Activated T-cell treated with anti-CD3 and anti-CD28 coated beads, Interleukin-2, amount 50 U/mL, for 48 hours (primary cell): ENCODE measurements at regions not wholly inside any gene's neighbourhood (a gene's known extent, or its start where the extent isn't known, plus 50 kb on each side); places are given as distances from the start of the nearest gene placed in this dataset.

ENCODE experiments used
- DNase-seq, 2 experiments: peaks; one replicate each; pipeline ENCODE4 v3.0.0-alpha.2; 2020

DNA sequence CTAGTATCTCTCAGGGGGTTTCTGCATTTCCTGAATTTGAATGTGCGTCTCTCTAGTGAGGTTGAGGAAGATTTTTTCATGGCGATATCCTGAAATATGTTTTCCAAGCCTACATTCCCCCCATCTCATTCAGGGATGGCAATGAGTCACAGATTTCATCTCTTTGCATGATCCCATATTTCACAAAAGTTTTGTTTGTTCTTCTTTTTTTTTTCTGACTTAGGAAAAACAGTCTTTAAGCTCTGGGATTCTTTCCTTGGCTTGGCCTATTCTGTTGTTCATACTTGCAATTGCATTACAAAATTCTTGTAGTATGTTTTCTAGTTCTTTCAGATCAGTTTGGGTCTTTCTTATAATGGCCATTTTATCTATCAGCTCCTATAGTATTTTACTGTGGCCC is 136.5 kb downstream of the DSEL start:
- DNase-seq: no peak

DNA sequence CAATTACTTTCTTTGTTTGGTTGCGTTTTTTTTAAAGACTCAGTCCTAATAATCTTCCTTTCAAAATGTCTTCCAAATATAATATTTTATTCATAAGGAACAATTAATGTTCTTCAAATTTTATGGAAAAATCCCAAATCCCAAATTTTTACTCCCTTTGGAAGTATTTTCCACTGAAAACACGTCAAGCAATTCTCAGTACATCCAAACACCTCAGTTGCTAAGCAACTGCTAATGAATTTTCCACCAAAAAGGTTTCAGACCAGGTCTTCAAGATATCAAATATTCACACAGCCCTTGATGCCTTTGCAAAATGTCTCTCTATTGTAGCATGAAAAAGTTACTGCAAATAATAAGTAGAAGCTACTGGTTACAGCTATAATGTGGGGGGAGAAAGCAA is 140.1 kb downstream of the DSEL start:
- no peak for DNase-seq

DNA sequence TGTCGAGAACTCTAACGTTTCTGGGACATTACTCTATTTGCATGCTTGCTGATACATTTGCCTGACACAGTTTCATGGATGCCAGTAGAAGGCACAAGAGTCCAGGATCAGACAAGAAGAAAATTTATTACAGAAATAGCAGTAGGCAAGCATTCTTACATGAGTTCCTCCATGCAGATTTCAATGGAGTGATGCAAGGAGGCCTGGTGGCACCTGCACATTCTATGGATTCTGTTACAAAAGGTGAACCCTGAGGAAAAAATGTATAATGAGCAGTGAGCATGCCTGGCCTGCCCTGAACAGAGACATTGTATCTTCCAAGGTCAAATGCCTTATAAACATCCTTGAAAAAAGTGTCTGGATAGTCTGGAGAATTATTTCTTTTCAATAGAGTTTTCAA is 142.9 kb downstream of the DSEL start:
- DNase-seq: no peak

DNA sequence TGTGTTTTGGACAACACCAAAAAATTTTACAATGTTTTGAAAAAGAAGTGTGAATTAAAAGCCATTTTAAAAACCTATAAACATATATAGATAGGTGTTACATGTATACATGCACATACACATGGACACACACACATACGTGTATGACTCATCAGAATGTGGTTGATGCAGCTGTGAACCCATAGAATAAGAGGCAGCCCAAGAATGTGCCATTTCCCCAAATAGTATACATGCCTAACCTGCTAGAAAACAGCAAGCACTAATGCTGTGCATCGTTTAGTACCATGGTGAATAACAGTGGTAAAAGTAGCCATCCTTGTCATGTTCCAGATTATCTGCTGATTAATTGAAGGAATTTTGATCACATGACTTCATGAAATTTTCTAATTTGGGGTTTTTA is 149.0 kb downstream of the DSEL start:
- no peak for DNase-seq

DNA sequence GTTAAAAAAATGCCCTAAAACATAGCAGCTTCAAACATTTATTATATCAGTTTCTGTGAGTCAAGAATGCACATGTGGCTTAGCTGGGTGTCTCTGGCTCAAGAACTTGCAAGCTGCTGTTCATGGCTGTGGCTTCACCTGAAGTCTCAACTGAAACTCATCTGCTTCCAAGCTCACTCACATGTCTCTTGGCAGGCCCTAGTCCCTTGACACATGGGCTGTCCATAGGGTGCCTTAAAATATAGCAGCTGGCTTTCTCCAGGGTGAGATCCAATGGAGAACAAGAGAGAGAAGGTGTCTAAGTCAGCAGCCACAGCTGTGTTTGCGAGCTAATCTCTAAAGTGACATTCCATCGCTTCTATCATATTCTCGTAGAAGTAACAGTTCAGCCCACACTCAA is 152.8 kb downstream of the DSEL start:
- DNase-seq: no peak

DNA sequence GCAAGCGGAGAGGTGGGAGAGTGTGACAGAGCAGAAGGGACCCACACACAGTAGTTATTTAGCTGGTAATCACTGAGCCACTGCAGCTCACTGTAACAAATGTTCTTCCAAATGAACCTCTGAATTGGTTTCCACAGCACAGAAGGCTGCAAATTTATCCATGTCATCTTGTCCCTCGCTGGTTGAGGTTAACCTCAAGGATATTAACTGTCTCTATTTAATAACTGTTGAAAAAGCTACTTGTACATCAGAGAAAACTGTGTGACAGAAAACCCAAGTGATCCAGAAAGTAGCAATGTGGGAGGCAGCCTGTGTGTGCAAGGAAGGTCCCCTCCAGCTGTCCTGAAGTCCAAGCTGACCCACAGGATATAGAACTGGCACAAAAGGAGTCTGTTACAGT is 153.6 kb downstream of the DSEL start:
- no peak for DNase-seq

DNA sequence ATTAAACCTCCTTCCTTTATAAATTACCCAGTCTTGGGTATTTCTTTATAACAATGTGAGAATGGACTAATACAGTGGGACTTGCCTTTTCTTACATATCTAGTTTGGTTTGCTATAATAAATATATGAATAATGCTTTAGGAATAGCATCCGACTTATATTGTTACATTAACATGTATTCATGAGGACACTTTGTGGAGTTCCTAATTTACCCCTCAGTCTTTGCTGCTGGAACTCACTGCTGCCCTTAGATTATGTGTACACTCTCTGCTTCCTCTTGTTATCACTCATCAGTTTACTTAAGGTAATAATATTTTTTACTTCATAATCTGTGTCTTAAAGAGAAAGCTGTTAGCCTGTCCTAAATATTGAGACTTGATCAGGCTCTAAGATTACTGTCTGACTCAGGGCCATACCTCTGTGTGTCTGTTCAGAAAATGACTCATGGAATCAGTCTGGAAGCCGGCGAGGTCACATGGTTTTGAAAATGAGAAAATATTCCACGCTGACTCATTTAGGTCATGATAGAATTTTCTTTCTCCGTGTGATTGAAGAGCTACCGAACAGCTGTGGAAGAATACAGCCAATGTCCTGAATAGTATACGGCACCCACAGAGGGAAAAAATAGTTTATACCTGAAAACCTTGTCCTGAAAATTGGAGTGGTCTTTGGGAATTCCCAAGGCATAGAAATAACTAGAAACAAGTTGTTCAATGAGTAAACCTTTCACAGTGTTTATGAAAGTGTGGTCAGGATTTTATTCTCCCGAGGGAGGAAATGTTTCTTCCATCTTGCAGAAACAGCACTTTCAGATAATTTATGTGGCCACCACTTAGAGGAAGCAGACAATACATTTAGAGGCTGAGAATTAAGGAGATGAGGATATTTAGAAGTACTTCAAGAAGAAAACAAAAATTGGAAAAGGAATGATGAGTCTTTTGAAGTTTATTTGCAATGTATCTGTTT is 156.4 kb downstream of the DSEL start:
- DNase-seq: peak; percentile 45 to 49

DNA sequence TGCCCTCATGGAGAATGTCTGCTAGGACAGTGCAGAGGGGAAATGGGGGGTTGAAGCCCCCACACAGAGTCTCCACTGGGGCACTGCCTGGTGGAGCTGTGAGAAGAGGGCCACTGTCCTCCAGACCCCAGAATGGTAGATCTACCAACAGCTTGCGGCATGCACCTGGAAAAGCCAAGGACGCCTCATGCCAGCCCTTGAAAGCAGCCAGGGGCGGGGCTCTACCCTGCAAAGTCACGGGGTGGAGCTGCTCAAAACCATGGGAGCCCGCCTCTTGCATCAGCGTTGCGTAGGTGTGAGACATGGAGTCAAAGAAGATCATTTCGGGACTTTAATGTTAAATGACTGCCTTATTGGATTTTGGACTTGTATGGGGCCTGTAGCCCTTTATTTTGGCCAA is 157.6 kb downstream of the DSEL start:
- DNase-seq: no peak

DNA sequence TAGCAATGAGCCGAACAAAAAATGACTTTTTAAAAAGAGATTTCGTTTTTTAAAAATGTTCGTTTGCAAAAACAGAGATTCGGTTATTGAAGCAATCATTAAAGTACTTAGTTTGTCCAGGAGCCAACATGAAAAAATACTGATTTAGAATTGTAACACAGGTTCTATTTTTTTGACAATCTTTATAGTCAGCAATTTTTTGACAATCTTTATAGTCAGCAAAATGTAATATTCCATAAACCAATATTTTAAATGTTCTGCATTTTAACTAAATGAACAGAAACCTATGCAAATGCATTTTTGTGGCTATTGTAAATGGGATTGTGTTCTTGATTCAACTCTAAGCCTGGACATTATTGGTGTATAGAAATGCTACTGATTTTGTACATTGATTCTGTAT is 161.8 kb downstream of the DSEL start:
- DNase-seq: no peak

DNA sequence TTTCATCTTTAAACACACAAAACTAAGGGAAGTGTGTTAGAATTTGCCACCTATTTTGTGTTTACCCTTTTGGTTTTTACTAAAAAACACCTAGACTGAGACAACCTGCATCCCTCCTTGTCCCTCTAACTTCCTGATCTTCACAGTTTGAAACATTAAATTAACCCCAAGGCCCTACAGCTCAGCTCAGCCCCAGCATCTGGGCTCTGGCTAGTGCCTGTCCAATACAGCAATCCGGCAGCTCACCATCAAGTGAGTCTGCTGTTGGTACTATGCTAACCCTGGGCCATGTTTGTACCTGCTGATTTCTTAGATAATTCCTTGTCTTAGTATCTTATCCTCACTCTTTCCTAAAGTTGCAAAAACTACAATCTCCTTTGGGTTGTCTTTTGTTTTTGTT is 162.4 kb downstream of the DSEL start:
- DNase-seq: no peak

DNA sequence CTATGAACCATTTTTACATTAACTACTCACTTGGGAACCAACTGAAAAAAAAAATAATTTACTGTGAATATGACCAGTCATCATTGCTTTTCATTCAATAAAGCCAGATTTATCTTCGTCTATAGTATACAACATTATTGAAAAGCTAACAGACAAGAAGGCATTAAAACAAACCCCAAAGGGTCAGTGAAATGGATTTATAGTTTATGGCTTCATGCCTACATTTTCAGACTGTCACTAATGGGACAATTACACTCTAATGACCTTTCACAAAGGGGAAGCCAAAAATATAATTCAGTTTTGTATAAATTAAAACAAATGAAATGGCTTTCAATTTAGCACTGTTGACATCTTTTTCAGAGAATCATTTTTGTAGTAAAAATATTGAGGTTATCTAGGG is 169.1 kb downstream of the DSEL start:
- DNase-seq: no peak

DNA sequence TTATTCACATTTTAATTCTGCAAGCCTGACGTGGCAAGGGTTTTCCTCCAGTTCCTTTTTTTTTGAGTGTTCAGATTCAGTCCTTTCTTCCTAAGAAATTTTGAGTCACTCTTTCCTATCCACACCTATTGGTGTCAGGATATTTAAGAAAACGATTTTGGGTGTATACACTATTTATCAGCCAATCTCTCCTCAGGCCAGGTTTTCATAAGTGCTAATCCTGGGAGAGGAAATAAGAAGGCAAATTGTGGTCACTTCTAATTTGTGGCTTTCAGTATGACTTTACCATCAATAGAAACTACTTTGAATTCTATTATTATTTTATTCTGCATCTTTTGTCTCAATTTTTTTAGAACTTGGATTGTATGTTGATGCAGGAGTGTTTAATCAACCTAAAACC is 174.4 kb downstream of the DSEL start:
- DNase-seq: no peak

DNA sequence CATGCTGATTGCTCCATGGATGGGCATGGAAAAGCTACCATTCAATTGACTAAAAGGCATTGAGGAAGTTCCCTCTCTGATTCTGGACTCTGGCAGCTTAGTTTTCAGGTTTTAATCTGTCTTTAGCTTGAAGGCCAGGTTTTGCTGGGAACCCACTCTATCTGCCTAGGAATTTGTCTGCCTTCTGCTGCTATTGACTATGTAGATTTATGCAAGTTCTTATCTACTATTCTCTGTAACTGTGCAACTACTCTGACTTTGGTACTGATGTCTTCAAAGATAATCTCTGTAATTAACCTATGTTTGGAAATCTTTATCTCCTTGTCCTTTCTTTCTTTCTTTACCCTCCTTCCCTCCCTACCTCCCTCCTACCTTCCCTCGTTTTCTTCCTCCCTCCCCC is 178.8 kb downstream of the DSEL start:
- no peak for DNase-seq

DNA sequence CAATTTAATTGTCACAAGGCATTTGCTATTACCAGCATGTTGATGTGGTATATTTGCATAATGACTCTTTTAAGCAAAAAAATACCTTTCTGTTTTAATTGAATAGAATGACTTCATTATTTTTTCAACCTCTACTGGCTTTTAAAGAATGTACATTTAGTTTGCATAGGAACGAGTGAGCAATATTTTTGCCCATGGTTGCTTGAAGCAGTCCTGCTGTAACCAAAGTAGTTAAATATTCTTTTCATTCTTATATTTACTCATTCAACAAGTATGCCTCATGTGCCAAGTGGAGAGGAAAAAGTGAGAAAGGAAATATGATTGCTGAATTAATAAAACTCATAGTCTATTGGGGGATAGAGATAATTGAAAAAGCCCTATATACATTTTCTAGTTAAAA is 184.7 kb downstream of the DSEL start:
- no peak for DNase-seq

DNA sequence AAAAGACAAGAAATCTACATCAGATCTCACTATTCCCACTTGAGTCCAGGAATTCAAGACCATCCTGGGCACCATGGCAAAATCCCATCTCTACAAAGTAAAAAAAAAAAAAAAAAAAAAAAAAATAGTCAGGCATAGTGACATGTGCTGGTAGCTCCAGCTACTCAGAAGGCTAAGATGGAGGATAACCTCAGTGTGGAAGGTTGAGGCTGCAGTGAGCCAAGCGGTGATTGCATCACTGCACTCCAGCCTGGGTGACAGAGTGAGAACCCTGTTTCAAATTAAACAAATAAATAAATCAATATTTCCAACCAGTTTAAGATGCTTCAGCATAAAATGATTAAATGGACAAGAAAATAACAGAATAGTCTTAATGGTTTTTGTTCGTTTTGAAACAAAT is 197.4 kb downstream of the DSEL start:
- no peak for DNase-seq

DNA sequence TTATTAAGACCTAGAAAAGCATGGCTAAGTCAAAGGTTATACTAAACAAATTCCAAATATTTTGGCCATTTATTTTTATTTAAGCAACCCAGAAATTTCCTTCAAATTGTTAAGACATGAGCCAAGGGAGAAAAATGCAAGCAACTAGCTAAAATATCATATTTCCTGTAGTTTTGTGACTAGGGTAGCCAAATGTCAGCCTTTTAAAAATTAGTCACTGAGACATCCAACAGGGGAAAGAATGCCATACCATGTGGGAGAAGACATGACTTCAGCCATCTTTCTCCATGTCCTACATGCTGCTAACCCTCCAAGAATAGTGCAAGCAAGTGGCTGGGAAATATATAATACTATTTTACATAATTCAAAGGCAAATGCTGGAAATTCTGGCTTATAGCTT is 197.9 kb downstream of the DSEL start:
- DNase-seq: no peak

DNA sequence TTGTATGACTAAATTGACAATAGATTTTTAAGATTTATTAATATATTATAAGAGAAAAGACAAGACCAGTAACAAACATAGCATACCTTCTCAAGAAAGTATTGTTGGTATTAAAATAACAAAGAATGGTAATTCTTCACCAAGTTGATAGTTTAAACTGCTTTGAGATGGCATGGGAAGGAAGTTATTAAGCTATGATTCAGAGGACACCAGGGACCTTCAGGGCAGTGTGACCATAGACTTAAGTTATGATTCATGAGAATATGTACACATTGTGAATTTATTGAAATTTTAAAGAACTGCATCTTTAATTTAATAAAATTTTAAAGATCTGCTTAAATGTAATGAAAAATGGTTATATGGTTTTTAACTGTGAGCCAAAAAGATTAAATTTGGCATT is 205.7 kb downstream of the DSEL start:
- no peak for DNase-seq

DNA sequence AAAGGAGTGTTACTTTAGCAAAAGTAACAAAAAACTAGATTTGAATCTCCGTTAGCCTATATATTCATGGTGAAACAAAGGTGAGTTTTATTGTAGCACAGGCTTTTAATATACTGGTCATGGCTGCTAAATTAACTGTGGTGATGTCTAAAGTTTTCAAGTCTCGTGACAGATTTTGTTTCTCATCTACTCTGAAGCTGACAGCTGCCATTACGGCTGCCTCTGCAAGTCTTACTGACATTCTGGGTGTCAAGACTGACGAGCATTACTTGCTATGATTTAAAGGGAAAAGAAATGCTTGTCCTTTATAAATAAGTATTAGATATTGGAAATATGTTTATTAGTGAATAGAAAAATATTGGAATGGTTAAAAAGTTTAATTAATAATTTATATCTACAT is 207.7 kb downstream of the DSEL start:
- DNase-seq: no peak

DNA sequence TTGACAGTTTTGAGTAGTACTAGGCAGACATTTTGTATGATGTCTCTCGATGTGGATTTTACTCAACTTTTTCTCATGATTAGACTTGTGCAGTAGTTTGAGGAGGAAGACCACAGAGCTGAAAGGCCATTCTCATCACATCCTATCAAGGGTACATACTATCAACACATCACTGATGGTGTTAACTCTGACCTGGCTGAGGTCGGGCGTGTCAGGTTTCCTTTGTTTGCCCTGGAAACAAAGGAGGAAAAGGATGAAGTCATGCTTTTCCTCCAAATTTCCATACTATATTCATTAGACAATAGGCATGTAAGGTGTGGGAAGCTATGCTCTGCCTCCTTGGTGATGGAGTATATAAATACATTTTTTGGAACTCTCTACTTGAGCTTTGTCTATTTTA is 211.1 kb downstream of the DSEL start:
- no peak for DNase-seq

DNA sequence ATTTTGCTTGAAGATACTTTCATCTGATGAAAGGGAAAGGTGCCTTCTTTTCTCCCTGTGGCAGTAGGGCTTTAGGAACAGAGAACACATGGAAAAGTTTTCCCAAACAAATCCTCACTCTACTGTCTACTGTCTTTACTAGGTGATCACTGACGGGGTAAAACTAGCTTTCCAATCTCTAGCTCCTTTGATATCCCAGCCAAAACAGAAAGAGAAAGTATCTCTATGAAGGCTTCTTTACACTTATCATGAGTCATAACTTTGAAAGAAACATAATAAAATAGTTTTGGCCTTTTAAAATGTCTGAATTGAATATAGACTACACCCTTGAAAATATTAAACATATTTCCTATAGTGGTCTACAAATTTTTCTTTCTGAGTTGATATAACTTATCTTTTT is 214.5 kb downstream of the DSEL start:
- no peak for DNase-seq

DNA sequence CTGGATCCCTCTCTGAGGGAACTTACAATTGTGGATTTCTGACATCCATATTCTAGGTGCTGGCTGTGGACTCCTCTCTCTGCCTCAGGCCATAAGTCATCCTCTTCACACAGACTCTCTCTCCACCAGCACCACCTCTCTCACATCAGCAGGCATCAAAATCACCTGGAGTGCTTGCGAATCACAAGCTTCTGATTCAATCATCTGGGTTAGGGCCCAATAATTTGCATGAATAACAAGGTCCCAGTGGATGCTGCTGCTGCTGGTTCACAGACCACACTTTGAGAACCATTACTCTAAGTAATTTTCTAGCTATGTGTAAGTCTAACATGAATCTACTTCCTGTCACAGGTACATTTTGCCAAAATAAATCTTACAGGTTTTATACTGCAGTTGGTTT is 214.9 kb downstream of the DSEL start:
- DNase-seq: no peak

DNA sequence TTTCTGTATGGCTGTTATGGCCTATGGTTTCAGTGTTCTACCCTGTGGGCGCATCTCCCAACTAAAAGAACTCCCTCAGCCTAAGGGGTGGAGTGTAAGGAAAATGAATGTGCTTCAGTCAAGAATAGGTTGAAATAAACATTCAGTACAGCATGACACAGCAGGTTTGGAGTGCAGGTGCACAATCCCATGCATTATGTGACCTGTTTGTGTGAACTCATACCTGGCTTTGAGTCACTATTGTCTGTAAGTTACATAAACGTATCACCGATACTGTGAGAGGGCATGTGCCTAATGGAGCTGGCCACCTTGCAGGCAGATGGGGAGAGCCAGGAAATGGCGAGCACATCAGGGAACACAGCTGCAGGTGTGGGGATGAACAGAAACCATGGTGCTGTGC is 216.0 kb downstream of the DSEL start:
- peak in 1 of 2 experiments; percentile 26 for DNase-seq

DNA sequence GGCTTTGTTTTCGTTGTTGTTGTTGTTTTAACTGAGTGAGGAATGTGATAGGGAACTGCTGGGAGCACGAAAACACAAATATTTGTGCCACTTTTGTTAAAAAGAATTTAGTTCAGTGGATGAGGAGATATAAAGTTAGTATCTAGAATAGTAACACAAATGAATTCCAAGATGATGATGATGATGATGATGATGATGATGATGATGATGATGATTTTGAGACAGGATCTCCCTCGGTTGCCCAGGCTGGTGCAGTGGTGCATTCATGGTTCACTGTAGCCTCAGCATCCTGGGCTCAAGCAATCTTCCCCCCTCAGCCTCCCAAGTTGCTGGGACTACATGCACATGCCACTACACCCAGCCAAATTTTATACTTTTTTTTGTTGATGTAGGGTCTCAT is 223.7 kb downstream of the DSEL start:
- no peak for DNase-seq

DNA sequence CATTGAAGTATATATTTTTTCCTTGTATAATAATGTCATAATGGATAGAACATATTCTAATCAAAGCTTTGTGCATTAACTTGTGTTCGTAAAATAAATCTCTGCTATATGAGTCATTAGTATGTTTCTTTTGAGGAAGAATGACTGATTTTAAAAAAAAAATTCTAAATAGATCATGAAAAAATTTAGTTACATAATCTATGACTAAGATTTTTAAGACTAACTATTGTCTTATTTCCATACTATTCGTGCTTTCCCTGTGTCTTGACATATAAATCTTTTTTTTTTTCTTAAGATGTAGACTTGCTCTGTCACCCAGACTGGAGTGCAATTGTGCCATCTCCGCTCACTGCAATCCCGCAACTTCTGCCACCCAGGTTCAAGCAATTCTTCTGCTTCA is 226.1 kb downstream of the DSEL start:
- no peak for DNase-seq

DNA sequence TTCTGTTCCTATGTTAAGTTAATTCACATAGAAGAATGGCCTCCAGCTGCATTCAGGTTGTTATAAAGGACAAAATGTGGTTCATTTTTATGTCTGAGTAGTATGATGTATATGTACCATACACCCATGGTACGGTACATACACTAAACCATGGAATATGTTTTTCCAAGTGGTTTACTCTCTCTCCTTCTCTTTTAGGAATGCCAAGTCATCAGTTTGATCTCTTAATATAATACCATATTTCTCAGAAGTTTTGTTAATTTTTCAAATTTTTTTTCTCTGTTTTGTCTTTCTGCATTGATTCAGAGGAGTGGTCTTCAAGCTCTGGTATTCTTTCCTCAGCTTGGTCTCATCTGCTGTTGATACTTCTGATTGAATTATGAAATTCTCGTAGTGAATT is 230.9 kb downstream of the DSEL start:
- DNase-seq: no peak
